Renal cortical epithelial cell (primary cell): ENCODE measurements at regions not wholly inside any gene's neighbourhood (a gene's known extent, or its start where the extent isn't known, plus 50 kb on each side); places are given as distances from the start of the nearest gene placed in this dataset.

Experiments used
- DNase-seq: peaks from one replicate; pipeline ENCODE4 v3.0.0-alpha.2; 2011; ENCODE audit warnings: low read depth

GRCh38 chr3:76789237-76789636 lies 250.7 kb upstream of the ROBO2 start:
- DNase-seq: no peak

GRCh38 chr3:76811418-76811817 lies 228.5 kb upstream of the ROBO2 start:
- DNase-seq: peak; percentile 42

GRCh38 chr3:76812649-76813242 lies 227.2 kb upstream of the ROBO2 start:
- peak; percentile 6 for DNase-seq

- DNase-seq: no peak
Observed at GRCh38 chr3:76815561-76815960, 224.3 kb upstream of the ROBO2 start.

GRCh38 chr3:76820481-76820880 lies 219.4 kb upstream of the ROBO2 start:
- DNase-seq: no peak

GRCh38 chr3:76824658-76825240 lies 215.2 kb upstream of the ROBO2 start:
- peak; percentile 90 for DNase-seq

GRCh38 chr3:76826861-76827260 lies 213.0 kb upstream of the ROBO2 start:
- no peak for DNase-seq

GRCh38 chr3:76827701-76828226 lies 212.1 kb upstream of the ROBO2 start:
- DNase-seq: peak; percentile 66

GRCh38 chr3:76834657-76835056 lies 205.2 kb upstream of the ROBO2 start:
- DNase-seq: no peak

- no peak for DNase-seq
Observed at GRCh38 chr3:76841747-76842146, 198.2 kb upstream of the ROBO2 start.

GRCh38 chr3:76842216-76842615 lies 197.7 kb upstream of the ROBO2 start:
- DNase-seq: no peak

- no peak for DNase-seq
Observed at GRCh38 chr3:76855451-76855850, 184.4 kb upstream of the ROBO2 start.

- DNase-seq: peak; percentile 40
Observed at GRCh38 chr3:76859596-76859995, 180.3 kb upstream of the ROBO2 start.

- DNase-seq: no peak
Observed at GRCh38 chr3:76864355-76864754, 175.5 kb upstream of the ROBO2 start.

- peak; percentile 15 for DNase-seq
Observed at GRCh38 chr3:76866729-76867408, 173.0 kb upstream of the ROBO2 start.

GRCh38 chr3:76869726-76870384 lies 170.0 kb upstream of the ROBO2 start:
- no peak for DNase-seq

GRCh38 chr3:76871655-76872054 lies 168.2 kb upstream of the ROBO2 start:
- no peak for DNase-seq

GRCh38 chr3:76872999-76873398 lies 166.9 kb upstream of the ROBO2 start:
- peak; percentile 72 for DNase-seq

- DNase-seq: peak; percentile 79
Observed at GRCh38 chr3:76873532-76874242, 166.2 kb upstream of the ROBO2 start.

GRCh38 chr3:76879959-76880358 lies 159.9 kb upstream of the ROBO2 start:
- DNase-seq: no peak

- no peak for DNase-seq
Observed at GRCh38 chr3:76886761-76887500, 153.0 kb upstream of the ROBO2 start.
